Gastroesophageal sphincter (tissue), 3 donors: ENCODE measurements at regions not wholly inside any gene's neighbourhood (a gene's known extent, or its start where the extent isn't known, plus 50 kb on each side); places are given as distances from the start of the nearest gene placed in this dataset.

Source experiments
- POLR2A ChIP-seq, 2 donors: fragments of 450-650 bp; IDR thresholded peaks; one replicate each; pipeline ENCODE4 v1.6.1; 2017; ENCODE audit warnings: antibody characterized with exemption in 2 of 2, mild to moderate bottlenecking in 2 of 2, moderate library complexity in 1 of 2
- POLR2AphosphoS5 ChIP-seq: sonication (generic); formaldehyde crosslinking; IDR thresholded peaks from one replicate; pipeline ENCODE4 v1.6.1; 2017; ENCODE audit warnings: antibody characterized with exemption
- TF ChIP-seq, protein P1 (sequence below), 4 experiments: fragments of 200-600 bp in 2 of 4; fragments of 450-650 bp in 2 of 4; sonication (generic) in 1 of 4; IDR thresholded peaks; one replicate each; pipeline ENCODE4 v1.5.1; 2017 to 2019; ENCODE audit warnings: antibody characterized with exemption in 4 of 4, mild to moderate bottlenecking in 2 of 4, moderate library complexity in 2 of 4

DNA sequence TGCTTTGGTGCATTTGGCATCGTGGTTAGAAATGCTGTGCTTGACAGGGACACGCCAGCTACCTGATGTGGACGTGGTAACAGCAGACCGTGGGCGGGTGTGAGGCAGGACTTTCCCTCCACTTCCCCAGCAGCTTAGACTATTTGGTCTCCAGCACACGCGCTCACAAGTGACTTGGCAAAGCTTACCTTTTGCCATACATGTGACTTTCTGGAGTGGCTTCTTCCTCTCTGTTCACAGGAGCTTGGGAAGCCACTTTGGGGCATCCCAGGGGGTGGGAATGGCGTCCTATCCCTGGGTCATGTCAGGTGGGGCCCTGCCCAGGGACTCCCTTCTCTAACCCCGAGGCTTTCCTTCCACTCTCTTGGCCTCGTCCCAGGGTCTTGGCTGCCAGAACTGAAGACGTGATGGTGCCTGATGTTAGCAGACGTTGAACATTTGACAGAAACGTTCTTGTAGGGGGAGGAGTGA, 228.7 kb upstream of the KLF6 start:
- TF ChIP-seq, protein P1, sequence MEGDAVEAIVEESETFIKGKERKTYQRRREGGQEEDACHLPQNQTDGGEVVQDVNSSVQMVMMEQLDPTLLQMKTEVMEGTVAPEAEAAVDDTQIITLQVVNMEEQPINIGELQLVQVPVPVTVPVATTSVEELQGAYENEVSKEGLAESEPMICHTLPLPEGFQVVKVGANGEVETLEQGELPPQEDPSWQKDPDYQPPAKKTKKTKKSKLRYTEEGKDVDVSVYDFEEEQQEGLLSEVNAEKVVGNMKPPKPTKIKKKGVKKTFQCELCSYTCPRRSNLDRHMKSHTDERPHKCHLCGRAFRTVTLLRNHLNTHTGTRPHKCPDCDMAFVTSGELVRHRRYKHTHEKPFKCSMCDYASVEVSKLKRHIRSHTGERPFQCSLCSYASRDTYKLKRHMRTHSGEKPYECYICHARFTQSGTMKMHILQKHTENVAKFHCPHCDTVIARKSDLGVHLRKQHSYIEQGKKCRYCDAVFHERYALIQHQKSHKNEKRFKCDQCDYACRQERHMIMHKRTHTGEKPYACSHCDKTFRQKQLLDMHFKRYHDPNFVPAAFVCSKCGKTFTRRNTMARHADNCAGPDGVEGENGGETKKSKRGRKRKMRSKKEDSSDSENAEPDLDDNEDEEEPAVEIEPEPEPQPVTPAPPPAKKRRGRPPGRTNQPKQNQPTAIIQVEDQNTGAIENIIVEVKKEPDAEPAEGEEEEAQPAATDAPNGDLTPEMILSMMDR (IDR thresholded peaks at IDR 0.05) = no peak
- TF ChIP-seq POLR2AphosphoS5 (no peak), POLR2A (IDR thresholded peaks at IDR 0.05) (no peak)
